NCI-H1048 (cell line): ENCODE measurements at regions not wholly inside any gene's neighbourhood (a gene's known extent, or its start where the extent isn't known, plus 50 kb on each side); places are given as distances from the start of the nearest gene placed in this dataset.

Experiments
- DNase-seq: peaks from one replicate; lab custom pipeline; 2025; lab: John Stamatoyannopoulos, UW

DNA sequence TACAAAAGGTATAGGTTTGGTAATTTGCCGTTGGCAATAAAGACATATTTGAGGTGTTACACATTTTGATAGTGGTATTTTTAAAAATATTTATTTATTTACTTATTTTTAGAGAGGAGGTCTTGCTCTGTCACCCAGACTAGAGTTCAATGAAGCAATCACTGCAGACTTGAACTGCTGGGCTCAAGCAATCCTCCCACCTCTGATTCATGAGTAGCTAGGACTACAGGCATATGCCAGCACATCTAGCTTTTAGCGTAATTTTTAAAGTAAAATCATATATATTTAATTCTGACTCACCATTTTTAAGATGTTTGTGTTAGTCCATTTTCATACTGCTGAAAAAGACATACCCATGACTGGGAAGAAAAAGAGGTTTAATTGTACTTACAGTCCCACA is 1974.3 kb downstream of the EFNA5 start:
- DNase-seq = no peak

GRCh38 chr5:105695941-105696340 is 1974.8 kb downstream of the EFNA5 start:
- no peak for DNase-seq

DNA sequence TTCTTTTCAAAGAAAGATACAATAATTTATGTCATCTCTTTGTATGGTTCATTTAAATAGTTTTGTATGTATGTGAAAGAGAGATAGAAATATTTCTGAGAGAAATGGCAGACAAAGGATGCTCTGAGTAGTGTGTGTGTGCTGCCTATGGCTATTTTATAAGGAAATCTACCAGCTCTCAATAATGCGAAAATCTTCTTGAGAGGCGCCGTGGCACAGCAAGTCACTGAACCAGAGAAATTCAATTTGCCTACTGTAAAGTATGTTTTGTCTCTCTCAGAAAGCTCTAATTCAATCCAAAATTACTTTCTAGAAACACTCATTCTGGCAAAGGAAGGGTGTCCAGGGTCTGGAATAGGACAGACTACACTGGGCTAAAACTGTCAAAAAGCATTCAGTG is 1981.1 kb downstream of the EFNA5 start:
- DNase-seq = no peak

DNA sequence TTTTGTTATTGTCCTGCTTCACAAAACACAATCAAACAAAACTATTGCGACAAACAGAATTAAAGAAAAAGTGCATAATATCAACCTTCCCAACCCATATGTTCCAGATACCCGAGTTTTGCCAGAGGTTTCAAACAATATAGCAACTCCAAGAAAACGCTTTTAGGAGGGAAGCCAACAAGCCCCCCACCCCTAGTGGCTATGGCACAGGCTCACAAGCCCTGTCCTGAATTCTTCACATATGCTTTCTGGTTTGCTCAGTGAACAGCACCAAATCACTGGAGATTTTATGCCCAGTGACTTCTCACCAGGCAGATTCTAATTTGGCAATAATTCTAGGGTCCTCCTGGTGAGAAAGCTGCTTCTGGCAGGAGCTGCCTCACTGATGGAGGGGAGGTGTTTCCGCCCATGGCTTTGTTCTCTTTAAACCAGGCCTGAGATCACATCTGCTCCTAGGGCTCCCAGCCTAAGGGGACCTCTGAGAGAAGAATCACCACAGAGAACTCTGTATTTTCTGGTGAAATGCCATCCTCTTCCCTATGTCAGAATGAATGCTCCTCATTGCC is 1982.4 kb downstream of the EFNA5 start:
- no peak for DNase-seq

- DNase-seq = no peak
These were observed 1983.2 kb downstream of the EFNA5 start for GRCh38 chr5:105687493-105687892.

DNA sequence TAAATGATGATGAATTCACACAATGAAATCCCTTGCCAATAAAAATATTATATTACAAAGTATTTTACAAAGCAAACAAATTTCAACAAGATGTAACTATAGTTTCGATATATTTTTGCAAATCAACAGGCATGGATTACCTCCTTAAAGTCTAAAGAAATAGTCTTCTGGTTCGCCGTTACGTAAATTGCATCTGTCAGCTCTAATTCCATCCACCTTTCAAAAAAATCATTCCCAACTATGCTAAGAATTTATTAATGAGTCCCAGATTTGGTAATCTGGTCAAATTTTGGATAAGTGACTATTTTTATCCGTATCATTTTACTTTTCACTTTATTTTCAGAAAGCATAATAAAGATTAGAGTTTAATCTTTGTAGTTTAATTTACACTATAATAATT is 1984.9 kb downstream of the EFNA5 start:
- no peak for DNase-seq

DNA sequence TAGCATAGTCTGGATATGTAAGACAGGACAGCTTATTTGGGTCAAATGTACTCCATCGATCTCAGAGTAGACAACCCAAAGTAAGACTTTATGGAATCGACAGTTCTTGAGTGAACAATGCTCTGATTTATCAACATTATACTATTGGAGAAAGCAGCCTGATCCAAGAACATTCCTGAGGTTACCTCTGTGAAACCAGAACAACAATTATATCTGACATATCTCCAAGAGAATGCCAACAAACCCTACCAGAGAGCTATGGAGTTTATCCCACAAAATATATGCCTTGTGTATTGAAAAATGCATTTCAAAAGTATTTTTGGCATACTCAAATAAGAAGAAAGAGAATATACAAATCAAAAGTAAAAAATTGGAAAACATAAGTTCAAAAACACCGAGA is 1985.9 kb downstream of the EFNA5 start:
- DNase-seq = no peak

- no peak for DNase-seq
These were observed 1989.8 kb downstream of the EFNA5 start for GRCh38 chr5:105680858-105681475.

- no peak for DNase-seq
These were observed 1993.4 kb downstream of the EFNA5 start for GRCh38 chr5:105677291-105677690.

- DNase-seq = no peak
These were observed 2000.1 kb downstream of the EFNA5 start for GRCh38 chr5:105670596-105670995.

DNA sequence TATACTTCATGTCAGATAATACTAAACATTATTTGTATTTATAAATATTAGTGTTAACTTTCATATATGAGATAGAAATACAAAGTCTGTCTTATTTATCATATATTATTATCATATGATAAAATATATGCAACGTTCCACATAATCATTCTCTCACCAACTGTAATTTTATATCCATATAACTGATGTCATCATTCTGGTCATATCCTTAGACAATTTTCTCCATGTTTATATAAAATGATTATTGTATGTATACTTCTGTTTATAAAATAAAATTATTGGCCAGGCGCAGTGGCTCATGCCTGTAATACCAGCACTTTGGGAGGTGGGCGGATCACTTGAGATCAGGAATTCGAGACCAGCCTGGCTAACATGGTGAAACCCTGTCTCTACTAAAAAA is 2007.1 kb downstream of the EFNA5 start:
- no peak for DNase-seq

DNA sequence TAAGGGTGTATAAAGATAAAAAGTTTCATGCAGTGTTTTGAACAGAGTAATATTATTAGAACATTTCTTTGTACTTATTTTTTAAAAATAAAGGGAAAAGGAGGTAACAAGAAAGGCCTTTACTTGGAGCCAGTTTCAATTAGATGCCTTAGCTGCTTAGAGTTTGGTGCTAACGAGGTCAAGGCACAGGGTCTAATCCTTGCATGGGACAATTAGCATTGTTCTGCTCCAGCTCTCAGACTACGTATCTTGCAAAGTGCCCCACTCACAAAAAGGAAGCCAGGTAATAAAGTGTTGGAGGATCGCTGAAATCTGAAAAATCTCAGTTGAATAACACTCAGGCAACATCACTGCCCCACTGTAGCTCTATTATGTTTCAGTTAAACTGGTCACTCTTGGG is 2011.3 kb downstream of the EFNA5 start:
- no peak for DNase-seq

GRCh38 chr5:105640328-105640727 is 2030.4 kb downstream of the EFNA5 start:
- DNase-seq = no peak

- no peak for DNase-seq
These were observed 2031.2 kb downstream of the EFNA5 start for GRCh38 chr5:105639511-105639910.

GRCh38 chr5:105639068-105639467 is 2031.7 kb downstream of the EFNA5 start:
- DNase-seq = no peak

DNA sequence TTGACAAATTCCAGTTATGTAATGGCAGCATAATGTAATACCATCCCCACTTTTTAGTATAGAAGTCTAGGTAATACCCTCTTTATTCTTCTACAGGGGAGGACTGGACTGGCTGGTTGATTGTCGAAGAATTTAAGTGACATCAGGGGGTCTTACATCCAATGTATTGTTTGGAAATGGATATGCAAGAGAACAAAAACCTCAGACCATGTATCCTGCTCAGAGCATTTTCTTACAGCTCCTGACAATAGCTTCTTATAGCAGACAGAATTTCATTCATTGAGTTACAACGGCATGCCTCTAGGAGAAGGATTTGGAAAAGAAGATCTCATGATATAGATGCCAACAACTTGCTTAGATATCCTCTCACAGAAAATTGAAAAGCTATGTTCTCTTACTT is 2032.3 kb downstream of the EFNA5 start:
- DNase-seq = no peak

GRCh38 chr5:105632043-105632442 is 2038.7 kb downstream of the EFNA5 start:
- no peak for DNase-seq

GRCh38 chr5:105630803-105631202 is 2039.9 kb downstream of the EFNA5 start:
- DNase-seq = no peak

DNA sequence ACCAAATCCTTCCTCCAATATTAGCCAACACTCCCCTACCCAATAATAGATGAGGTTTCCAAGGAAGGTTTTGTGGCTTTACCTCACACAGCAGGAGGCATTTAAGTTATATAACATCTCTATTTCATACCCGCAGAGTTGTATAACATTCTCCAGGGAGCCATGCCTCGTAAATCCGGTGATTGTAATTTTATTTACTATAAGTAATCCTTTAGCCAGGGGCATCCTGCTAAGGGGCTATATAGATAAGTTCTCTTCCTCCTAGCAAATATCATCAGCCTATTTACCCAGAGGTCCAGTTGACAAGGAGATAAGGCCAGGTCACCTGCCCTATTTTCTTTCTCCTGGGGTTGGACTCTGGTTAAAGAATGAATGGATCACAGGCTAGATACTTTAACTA is 2051.0 kb downstream of the EFNA5 start:
- DNase-seq = no peak

- DNase-seq = no peak
These were observed 2053.1 kb downstream of the EFNA5 start for GRCh38 chr5:105617436-105618215.

- DNase-seq = no peak
These were observed 2054.0 kb upstream of the NUDT12 start for GRCh38 chr5:105616599-105616998.

DNA sequence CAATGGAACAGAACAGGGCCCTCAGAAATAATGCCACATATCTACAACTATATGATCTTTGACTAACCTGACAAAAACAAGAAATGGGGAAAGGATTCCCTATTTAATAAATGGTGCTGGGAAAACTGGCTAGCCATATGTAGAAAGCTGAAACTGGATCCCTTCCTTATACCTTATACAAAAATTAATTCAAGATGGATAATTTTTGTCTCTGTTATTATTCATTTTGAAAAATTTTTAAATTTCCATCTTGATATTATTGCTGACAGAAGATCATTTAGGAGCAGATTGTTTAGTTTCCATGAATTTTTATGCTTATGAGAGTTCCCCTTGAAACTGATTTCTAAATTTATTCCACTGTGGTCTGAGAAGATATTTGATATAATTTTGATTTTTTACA is 2039.8 kb upstream of the NUDT12 start:
- peak; percentile 88 for DNase-seq

DNA sequence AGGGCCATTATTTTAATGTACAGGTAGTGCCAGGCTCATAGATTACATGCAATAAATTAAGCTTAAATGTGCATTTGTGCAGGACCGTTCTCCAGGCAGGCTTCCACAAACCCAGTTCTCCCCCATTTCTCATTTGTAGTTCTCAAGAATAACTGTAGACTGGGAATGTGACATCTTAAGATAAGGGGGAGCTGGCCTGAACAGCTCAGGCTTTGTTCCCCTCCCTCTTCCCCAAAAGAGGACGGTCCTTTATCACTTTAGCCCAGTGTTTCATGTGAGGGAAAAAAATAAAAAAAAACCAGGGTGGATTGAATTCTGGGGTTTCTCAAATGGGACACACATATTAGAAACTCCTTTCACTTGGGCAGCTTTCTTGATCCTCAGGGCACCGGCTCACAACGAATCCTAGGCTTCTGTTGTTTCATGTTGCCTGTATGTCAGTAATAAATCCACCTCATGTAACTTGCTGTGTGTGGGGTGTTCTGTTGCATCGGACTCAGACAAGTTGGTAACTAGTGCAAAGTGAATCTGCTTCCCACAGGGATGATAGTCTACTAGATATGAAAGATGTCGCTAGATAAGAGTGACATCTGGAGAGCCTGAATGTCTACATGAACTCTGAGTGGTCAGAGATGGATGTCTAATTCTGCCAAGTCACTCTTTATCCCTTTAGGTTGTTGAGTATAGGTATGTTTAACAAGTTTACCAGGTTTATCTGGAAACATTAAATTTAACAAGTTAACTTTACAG is 2030.6 kb upstream of the NUDT12 start:
- DNase-seq = no peak
